HG02642 (cell line): ENCODE measurements at regions not wholly inside any gene's neighbourhood (a gene's known extent, or its start where the extent isn't known, plus 50 kb on each side); places are given as distances from the start of the nearest gene placed in this dataset.
"Not testable (repeated sequence)": the region's sequence is repeated elsewhere in the genome, so short reads cannot be mapped to it uniquely, and the experiment has no call there.

ENCODE experiments used
- ATAC-seq: cut with Tn5 transposase; IDR thresholded peaks from one replicate; pipeline ENCODE4 v1.9.1; 2021; ENCODE audit warnings: mild to moderate bottlenecking; ENCODE audit not compliant: unreplicated experiment, poor library complexity

GRCh38 chr10:25851548-25851947 is 82.5 kb upstream of the MYO3A start:
- ATAC-seq = no peak

- no peak for ATAC-seq
Measured at GRCh38 chr10:25852364-25852941, 81.6 kb upstream of the MYO3A start.

GRCh38 chr10:25858076-25858475 is 76.0 kb upstream of the MYO3A start:
- no peak for ATAC-seq

- no peak for ATAC-seq
Measured at GRCh38 chr10:25865267-25865666, 68.8 kb upstream of the MYO3A start.

GRCh38 chr10:25867321-25867720 is 66.7 kb upstream of the MYO3A start:
- no peak for ATAC-seq

GRCh38 chr10:25869067-25869591 is 64.9 kb upstream of the MYO3A start:
- ATAC-seq = no peak

- no peak for ATAC-seq
Measured at GRCh38 chr10:25869609-25870008, 64.4 kb upstream of the MYO3A start.

GRCh38 chr10:25874402-25874801 is 59.6 kb upstream of the MYO3A start:
- not testable (repeated sequence) for ATAC-seq

- peak; percentile 97 for ATAC-seq
Measured at GRCh38 chr10:25875556-25876165, 58.4 kb upstream of the MYO3A start.

GRCh38 chr10:25877296-25877695 is 56.7 kb upstream of the MYO3A start:
- ATAC-seq = no peak
